H54 (cell line): ENCODE measurements at regions not wholly inside any gene's neighbourhood (a gene's known extent, or its start where the extent isn't known, plus 50 kb on each side); places are given as distances from the start of the nearest gene placed in this dataset.

Source experiments
- DNase-seq: peaks from one replicate; pipeline ENCODE4 v3.0.0; 2011; ENCODE audit warnings: low spot score, mixed read lengths; ENCODE audit not compliant: insufficient read length
- FAIRE-seq: peaks from 3 replicates; lab custom pipeline; 2011; peaks lifted over from hg19 to GRCh38; lab: Jason Lieb, UNC
- POLR2A ChIP-seq: IDR thresholded peaks from 2 replicates; pipeline ENCODE4 v1.6.1; 2011; ENCODE audit warnings: low read depth, mild to moderate bottlenecking, low read length

- no peak for FAIRE-seq
- TF ChIP-seq POLR2A, result no peak
These were observed 976.9 kb upstream of the MBL2 start for GRCh38 chr10:53749439-53749838.

GRCh38 chr10:53748319-53748718 lies 975.7 kb upstream of the MBL2 start:
- TF ChIP-seq POLR2A, result no peak
- no peak for DNase-seq
- FAIRE-seq, result no peak

More at GRCh38 chr10:53749439-53749838, 976.9 kb upstream of the MBL2 start:
- DNase-seq, result no peak

GRCh38 chr10:53744746-53745145 lies 972.2 kb upstream of the MBL2 start:
- DNase-seq, result no peak
- no peak for TF ChIP-seq POLR2A
- FAIRE-seq, result no peak

- DNase-seq (no peak), FAIRE-seq (no peak)
- no peak for TF ChIP-seq POLR2A
These were observed 971.6 kb upstream of the MBL2 start for GRCh38 chr10:53744176-53744575.

GRCh38 chr10:53737132-53737531 lies 964.5 kb upstream of the MBL2 start:
- TF ChIP-seq POLR2A, result no peak
- DNase-seq, result no peak
- no peak for FAIRE-seq

- TF ChIP-seq POLR2A, result no peak
- FAIRE-seq, result no peak
These were observed 954.3 kb upstream of the MBL2 start for GRCh38 chr10:53726921-53727320.

GRCh38 chr10:53724581-53724980 lies 952.0 kb upstream of the MBL2 start:
- no peak for TF ChIP-seq POLR2A
- DNase-seq (no peak), FAIRE-seq (no peak)

More at GRCh38 chr10:53726921-53727320, 954.3 kb upstream of the MBL2 start:
- no peak for DNase-seq

- DNase-seq (no peak), FAIRE-seq (no peak)
- no peak for TF ChIP-seq POLR2A
These were observed 947.1 kb upstream of the MBL2 start for GRCh38 chr10:53719658-53720057.

- TF ChIP-seq POLR2A, result no peak
- DNase-seq (no peak), FAIRE-seq (no peak)
These were observed 943.6 kb upstream of the MBL2 start for GRCh38 chr10:53716156-53716555.

- FAIRE-seq, result no peak
- no peak for TF ChIP-seq POLR2A
These were observed 940.8 kb upstream of the MBL2 start for GRCh38 chr10:53713431-53713830.

GRCh38 chr10:53702489-53702888 lies 929.9 kb upstream of the MBL2 start:
- no peak for FAIRE-seq
- no peak for DNase-seq
- no peak for TF ChIP-seq POLR2A

More at GRCh38 chr10:53713431-53713830, 940.8 kb upstream of the MBL2 start:
- no peak for DNase-seq

- no peak for FAIRE-seq
- no peak for DNase-seq
- TF ChIP-seq POLR2A, result no peak
These were observed 928.6 kb upstream of the MBL2 start for GRCh38 chr10:53701213-53701612.

GRCh38 chr10:53700278-53700677 lies 927.7 kb upstream of the MBL2 start:
- no peak for TF ChIP-seq POLR2A
- FAIRE-seq (no peak), DNase-seq (no peak)

- DNase-seq (no peak), FAIRE-seq (no peak)
- TF ChIP-seq POLR2A, result no peak
These were observed 927.1 kb upstream of the MBL2 start for GRCh38 chr10:53699684-53700083.

- no peak for TF ChIP-seq POLR2A
- DNase-seq, result no peak
- FAIRE-seq, result no peak
These were observed 926.6 kb upstream of the MBL2 start for GRCh38 chr10:53699231-53699630.

GRCh38 chr10:53697038-53697437 lies 924.5 kb upstream of the MBL2 start:
- no peak for FAIRE-seq
- no peak for DNase-seq
- TF ChIP-seq POLR2A, result no peak
